ENCODE measurements at regions not wholly inside any gene's neighbourhood (a gene's known extent, or its start where the extent isn't known, plus 50 kb on each side); places are given as distances from the start of the nearest gene placed in this dataset.

GRCh38 chr2:129240061-129240460, 739.4 kb upstream of the RAB6C start:
- DNase-seq (ENCODE audit: low read depth in 2 of 2): no peak

DNA sequence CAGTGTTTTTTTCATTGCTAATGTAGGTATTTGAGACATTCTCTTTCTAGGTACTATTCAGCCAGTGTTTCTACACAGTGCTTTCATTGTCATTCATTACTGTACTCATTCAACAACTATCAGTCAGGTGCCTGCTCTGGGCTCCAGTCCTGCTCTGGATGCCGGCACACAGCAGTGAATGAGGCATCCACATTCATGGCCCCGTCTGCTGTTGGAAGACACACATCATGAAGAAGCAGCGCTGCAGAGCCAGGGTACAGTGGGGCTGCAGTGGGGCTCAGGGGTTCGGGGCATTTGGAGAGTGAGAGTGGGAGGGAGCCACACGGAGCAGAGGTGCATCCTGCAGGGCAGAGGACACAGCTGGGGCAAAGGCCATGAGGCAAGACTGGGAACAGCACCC, 737.2 kb upstream of the RAB6C start:
- no peak for DNase-seq (ENCODE audit: low read depth in 2 of 2)

DNA sequence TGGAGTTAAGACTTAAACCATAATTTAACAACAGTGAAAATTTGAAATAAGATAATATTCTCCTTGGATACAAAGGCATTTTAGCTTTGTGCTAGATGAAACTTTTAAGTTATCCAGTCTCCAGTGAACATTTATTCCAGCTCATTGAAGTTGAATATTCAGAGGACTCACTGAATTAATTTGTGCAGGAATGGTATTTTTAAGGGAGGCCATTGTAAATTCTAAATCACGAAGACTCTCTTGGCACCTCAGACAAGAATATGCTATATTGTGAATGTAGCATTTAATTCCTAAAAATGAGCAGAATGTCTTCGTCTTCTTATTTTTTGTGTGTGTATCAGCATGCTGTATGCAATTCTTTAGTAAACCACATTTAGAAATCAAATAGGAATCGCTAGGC, 731.7 kb upstream of the RAB6C start:
- DNase-seq (ENCODE audit: low read depth in 2 of 2): no peak

- no peak for DNase-seq (ENCODE audit: low read depth in 2 of 2)
Measured at GRCh38 chr2:129248198-129248597, 731.3 kb upstream of the RAB6C start.

DNA sequence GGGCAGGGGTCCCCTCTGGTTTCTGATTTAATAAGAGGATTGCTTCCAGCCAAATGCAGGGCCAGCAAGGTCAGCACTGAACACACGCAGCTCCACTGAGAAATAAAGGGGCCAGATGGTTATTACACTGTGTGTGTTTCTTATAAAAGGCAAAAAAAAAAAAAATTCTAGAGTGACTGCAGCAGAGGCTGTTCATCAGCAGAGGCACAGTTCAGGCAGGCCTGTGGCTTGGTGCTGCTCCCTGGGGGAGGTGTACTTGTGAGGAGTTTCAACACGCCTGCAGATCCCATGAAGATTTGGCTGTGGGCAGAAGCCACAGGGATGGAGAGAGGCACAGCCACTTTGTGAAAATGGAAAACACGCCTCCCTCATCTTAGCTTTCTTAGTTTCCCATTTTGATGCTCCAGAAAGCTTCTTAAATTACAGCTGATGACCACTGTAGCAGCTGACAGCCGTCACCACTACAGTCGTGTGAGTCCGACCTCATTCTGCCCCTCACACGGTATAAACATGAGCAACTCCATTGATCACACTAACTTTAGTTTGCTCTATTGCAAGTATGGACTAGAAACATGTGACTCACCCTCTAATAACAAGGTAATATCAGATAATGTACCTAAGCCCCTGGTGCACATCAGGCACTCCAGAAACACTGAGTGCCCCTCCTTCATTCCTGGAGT, 726.5 kb upstream of the RAB6C start:
- DNase-seq (ENCODE audit: low read depth in 2 of 2): no peak

DNA sequence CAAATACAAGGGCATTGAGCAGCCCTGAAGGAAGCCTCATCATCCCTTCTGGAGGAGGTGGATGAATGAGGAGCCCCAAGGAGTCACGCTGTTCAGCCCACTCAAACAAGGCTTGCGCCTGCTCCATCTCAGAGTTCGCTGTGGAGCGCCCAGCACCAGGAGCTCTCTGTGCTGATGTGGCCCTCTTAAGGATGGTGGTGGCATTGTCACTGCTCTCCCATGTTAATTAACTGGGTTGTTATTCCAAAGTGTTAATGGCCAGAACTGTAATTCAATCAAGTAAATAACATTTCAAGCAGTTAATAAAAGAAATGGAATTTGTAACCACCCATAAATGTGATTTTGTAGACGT, 726.0 kb upstream of the RAB6C start:
- DNase-seq (ENCODE audit: low read depth in 2 of 2): no peak

DNA sequence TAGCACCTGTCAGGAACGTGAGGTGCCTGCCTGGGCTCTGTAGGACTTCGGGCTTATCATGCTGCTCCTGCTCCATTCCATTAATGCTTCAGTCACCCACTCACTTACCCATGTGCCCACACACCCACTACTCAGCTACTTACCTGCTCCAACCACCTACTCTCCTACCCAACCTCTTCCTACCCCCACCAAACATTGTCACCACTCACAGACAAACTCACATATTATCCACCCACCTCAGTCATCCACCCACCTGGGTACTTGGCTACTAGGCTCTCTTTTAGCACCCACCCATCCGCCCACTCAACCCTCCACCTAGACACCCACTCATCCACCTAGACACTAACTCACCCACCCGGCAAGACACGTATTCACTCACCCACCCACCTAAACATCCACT, 724.7 kb upstream of the RAB6C start:
- DNase-seq (ENCODE audit: low read depth in 2 of 2): no peak

DNA sequence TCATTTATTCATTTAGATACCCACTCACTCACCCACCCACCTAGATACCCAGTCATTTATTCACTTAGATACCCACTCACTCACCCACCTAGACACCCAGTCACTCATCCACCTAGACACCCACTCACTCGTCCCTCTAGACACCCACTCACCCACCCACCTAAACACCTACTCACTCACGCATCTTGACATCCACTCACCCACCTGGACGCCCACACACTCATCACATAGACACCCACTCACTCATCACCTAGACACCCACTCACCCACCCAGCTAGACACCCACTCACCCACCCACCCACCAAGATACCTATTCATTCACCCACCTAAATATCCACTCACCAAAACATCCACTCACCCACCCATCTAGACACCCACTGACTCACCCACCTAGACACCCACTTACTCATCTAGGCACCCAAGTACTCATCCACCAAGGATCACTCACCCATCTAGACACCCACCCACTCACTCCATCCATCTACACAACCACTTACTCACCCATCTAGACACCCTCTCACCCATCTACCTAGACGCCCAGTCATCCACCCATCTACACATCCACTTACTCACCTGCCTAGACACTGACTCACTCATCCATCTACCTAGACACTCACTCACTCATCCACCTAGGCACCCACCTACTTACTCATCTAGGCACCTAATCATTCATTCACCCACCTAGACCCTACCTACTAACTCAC, 723.7 kb upstream of the RAB6C start:
- no peak for DNase-seq (ENCODE audit: low read depth in 2 of 2)

- DNase-seq (ENCODE audit: low read depth in 2 of 2): no peak
Measured at GRCh38 chr2:129256642-129257041, 722.8 kb upstream of the RAB6C start.

DNA sequence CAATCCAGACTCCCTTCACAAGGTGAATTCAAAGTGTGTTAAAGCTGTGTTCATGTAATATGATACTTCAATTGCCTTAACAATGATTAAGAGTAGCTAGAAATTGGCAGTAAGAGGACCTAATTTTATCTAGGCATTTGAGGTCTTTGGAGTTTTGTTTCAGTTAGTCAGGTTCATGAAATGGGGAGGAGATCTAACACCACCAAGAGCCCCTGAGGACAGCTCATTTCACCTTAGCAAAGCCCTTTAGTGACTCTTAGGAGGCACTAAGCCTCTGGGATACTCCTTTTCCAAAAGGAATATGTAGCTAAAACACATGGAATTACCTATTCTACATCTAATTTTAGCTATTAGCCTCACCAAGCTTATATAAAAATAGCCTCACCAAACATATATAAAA, 716.5 kb upstream of the RAB6C start:
- DNase-seq (ENCODE audit: low read depth in 2 of 2): no peak

DNA sequence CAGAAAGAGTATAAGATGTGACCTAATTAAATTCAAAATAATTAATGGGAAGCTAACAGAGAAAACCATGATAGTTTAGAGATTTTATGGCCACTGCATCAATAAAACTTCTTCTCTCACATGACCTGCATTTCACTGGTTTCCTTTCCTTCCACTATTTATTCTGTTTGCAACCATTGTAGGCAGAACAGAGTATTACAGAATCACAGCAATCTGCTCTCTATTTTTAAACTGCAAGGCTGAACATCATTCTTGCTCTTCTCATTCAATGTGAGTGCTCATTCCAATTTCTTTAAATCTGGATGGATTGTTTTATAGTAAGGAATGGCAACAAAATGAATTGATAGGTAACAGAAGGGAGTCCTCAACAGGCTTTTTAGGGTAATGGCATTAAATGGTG, 715.5 kb upstream of the RAB6C start:
- no peak for DNase-seq (ENCODE audit: low read depth in 2 of 2)

DNA sequence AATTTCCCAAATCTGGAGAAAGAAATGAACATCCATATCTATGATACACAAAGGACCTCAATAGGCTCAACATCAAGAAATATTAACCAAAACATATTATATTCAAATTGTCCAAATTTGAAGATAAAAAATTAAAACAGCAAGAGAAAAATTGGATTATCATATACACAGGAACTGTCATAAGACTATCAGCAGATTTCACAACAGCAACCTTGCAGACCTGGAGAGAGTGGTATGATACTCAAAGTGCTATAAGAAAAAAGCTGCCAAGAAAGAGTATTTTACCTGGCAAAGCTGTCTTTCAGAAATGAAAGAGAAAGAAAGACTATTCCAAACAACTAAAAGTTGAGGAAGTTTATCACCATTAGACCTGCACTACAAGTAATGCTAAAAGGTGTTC, 711.9 kb upstream of the RAB6C start:
- no peak for DNase-seq (ENCODE audit: low read depth in 2 of 2)

- DNase-seq (ENCODE audit: low read depth in 2 of 2): no peak
Measured at GRCh38 chr2:129273266-129274037, 706.0 kb upstream of the RAB6C start.

DNA sequence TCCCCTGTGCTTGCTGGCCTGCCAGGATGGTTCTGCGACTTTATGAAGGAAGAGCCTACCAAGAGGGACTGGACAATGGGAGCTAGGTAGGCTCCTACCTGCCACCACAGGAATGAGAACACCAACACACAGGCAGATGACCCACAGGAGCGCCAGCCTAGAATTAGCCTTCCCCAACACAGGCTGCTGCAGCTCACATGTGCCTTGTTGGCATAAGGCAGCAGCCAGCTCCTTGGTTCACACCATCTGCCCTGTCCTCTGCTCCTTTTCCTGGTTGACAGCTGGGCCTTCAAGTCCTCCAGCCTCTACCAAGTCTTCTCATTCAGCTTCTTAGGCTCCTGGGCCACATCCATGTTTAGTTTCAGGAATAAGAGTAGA, 705.4 kb upstream of the RAB6C start:
- no peak for DNase-seq (ENCODE audit: low read depth in 2 of 2)

GRCh38 chr2:129274918-129275317, 704.5 kb upstream of the RAB6C start:
- DNase-seq (ENCODE audit: low read depth in 2 of 2): no peak

GRCh38 chr2:129275706-129276105, 703.8 kb upstream of the RAB6C start:
- DNase-seq (ENCODE audit: low read depth in 2 of 2): no peak

GRCh38 chr2:129276978-129277584, 702.4 kb upstream of the RAB6C start:
- no peak for DNase-seq (ENCODE audit: low read depth in 2 of 2)

DNA sequence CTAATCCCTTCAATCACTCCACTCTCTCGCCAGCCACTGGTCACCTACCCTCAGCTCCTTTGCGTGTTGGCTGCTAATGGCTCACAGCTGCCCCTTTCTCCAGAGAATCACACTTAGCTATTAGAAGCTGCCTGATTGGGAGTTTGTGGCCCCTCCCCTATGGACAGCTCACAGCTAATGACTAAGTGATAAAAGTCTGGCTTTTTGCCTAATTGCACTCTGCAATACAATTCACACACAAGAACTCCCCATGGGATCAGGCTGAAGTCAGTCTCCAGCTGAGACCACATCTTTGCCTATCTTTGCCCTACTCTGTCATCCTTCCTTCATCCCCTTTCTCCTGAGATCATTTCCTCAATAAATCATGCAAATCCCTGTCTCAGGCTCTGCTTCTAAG, 701.9 kb upstream of the RAB6C start:
- DNase-seq (ENCODE audit: low read depth in 2 of 2): no peak

DNA sequence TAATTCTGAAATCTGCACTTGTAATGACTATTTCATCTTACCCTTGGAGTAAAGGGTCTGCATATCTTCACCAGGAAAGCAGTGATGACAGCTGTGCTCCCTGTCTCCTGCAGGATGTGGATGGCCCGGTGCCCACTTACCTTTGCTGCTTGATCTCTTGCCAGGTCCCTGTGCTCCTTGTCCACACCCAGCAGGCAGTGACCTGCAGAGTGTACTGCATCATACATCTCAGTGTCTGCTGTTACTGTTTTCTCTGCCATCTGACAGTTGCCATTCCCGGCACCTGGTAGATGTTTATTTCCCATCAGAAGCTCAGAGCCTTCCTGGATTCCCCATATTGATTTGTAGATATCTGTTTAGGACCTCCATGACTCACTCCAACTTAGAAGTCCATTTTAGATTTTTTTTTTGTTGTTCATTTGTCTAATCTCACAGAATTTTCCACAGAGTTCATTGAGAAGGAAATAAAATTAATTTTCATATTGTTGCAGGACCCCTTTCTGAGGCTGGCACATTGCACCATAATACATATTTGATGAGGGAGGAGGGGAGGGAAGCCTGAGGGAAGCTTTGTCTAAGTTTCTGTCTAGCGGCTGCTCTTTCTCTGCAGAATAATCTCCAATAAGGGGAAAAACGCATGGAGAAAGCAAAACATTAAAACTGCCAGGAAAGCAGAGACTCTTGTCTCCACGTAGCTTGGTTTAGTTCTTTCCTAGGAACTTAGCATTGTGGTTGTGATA, 697.5 kb upstream of the RAB6C start:
- DNase-seq (ENCODE audit: low read depth in 2 of 2): no peak

DNA sequence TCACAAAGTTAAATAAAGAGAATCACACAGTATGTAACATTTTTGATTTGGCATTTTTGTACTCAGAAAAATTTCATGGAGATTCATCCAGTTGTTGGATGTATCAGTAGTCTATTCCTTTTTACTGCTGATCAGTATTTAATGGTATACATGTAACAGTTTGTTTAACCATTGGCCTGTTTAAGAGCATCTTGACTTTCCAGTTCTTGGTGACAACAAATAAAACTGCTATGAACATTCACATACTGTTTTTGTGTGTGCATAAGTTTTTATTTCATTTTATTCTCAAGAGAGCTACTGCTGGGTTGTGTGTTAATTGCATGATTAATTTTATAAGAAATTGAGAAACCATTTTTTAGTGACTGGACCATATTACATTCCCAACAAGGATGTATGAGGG, 694.5 kb upstream of the RAB6C start:
- DNase-seq (ENCODE audit: low read depth in 2 of 2): no peak

DNA sequence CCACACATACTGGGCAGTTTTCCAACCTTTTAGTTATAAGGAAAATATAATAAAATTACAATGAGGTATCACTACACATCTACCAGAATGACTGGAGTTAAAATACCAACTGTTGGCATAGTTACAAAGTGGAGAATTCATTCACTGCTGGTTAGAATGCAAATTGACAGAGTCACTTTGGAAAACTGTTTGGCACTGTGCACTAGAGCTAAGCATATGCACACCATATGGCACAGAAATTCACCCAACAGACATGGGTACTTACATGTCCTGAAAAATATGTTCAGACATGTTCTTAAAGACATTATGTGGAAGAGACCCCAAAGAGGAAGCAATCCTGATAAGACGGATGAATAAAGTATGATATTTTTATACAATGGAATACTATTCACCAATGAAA, 686.1 kb upstream of the RAB6C start:
- DNase-seq (ENCODE audit: low read depth in 2 of 2): no peak

GRCh38 chr2:129296396-129296795, 683.1 kb upstream of the RAB6C start:
- no peak for DNase-seq (ENCODE audit: low read depth in 2 of 2)
